ENCODE measurements at regions not wholly inside any gene's neighbourhood (a gene's known extent, or its start where the extent isn't known, plus 50 kb on each side); places are given as distances from the start of the nearest gene placed in this dataset.

GRCh38 chr6:113271437-113271836 is 585.7 kb upstream of the MARCKS start:
- TF ChIP-seq CTCF (IDR thresholded peaks at IDR 0.05), result no peak
- TF ChIP-seq POLR2A (IDR thresholded peaks at IDR 0.05), result no peak

Data from esophagus squamous epithelium (tissue), 4 donors.